ENCODE measurements at regions not wholly inside any gene's neighbourhood (a gene's known extent, or its start where the extent isn't known, plus 50 kb on each side); places are given as distances from the start of the nearest gene placed in this dataset.

DNA sequence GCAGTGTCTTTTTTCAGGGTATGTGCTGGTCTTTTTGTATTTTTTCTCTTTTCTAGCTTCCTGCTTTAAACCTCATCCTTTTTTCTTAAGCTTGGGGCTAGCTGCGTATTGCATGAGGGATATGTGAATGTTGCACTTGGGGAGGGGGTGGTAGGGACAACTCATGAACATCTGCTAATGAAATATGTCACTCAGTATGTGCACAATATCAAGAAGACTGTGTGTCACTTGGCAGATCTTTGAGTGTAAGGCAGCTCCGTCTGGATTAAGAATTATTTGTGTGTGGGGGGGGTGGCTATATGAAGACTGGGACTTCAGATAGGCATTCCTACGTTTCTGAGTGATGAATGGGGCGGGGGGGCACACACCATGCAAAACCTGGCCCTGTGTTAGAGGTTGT, 170.4 kb upstream of the CACNA1E start:
- TF ChIP-seq ELK1 (IDR thresholded peaks at IDR 0.05; ENCODE audit: borderline replicate concordance, low read depth, low read length) (no peak), RAD21 (IDR thresholded peaks at IDR 0.05; ENCODE audit: low read length) (no peak), RFX5 (IDR thresholded peaks at IDR 0.05; ENCODE audit: low read depth, low read length) (no peak), POLR2A (IDR thresholded peaks at IDR 0.05; ENCODE audit: low read depth, low read length) (no peak), MAFK (IDR thresholded peaks at IDR 0.05; ENCODE audit: low read depth, low read length) (no peak)
- TF ChIP-seq, protein P1, sequence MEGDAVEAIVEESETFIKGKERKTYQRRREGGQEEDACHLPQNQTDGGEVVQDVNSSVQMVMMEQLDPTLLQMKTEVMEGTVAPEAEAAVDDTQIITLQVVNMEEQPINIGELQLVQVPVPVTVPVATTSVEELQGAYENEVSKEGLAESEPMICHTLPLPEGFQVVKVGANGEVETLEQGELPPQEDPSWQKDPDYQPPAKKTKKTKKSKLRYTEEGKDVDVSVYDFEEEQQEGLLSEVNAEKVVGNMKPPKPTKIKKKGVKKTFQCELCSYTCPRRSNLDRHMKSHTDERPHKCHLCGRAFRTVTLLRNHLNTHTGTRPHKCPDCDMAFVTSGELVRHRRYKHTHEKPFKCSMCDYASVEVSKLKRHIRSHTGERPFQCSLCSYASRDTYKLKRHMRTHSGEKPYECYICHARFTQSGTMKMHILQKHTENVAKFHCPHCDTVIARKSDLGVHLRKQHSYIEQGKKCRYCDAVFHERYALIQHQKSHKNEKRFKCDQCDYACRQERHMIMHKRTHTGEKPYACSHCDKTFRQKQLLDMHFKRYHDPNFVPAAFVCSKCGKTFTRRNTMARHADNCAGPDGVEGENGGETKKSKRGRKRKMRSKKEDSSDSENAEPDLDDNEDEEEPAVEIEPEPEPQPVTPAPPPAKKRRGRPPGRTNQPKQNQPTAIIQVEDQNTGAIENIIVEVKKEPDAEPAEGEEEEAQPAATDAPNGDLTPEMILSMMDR (conservative IDR thresholded peaks at IDR 0.05; ENCODE audit: low read depth, low read length), result no peak

Data from IMR-90 (cell line).